Activated CD4-positive, alpha-beta T cell treated with anti-CD3 and anti-CD28 coated beads, Interleukin-2, amount 50 U/mL, for 16 hours (primary cell): ENCODE measurements at regions not wholly inside any gene's neighbourhood (a gene's known extent, or its start where the extent isn't known, plus 50 kb on each side); places are given as distances from the start of the nearest gene placed in this dataset.
"Not testable (repeated sequence)": the region's sequence is repeated elsewhere in the genome, so short reads cannot be mapped to it uniquely, and the experiment has no call there.

Source experiments
- DNase-seq: peaks from one replicate; pipeline ENCODE4 v3.0.0-alpha.2; 2020

DNA sequence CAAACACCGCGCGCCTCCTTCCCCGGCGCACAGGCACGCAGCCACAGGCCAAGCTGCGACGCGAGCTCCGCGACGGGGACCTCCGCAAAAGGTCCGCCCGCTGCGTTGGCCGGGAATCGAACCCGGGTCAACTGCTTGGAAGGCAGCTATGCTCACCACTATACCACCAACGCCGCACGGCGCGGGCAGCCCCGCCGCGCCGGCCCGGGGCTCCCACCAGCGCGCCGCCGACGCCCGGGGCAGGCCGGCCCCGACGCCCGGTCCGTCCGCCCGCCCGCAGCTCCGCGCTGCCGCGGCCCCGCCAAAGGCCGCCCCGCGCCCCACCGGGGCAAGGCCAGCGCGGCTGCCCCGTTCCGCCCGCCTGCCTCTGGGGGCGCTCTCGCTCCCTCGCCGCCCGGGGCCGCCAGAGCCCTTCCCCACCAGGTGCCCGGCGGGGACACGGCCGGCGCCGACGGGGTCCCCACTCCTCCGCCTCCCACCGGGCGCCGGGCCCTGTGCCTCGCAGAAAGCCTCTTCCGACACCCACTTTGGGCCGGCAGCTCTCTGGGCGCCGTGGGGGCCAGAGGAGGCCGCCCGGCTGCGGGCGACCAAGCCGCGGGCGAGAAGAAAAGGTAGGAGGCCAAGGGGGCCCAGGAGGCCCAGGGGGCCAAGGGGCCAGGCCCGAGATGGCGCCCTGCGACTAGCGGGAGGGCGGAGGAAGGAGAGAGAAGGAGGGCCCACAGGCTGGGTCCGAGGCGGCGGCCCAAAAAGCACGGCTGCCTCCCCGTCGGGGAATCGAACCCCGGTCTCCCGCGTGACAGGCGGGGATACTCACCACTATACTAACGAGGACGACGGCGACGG is 50.2 kb upstream of the FCGR2A start:
- DNase-seq: not testable (repeated sequence)

DNA sequence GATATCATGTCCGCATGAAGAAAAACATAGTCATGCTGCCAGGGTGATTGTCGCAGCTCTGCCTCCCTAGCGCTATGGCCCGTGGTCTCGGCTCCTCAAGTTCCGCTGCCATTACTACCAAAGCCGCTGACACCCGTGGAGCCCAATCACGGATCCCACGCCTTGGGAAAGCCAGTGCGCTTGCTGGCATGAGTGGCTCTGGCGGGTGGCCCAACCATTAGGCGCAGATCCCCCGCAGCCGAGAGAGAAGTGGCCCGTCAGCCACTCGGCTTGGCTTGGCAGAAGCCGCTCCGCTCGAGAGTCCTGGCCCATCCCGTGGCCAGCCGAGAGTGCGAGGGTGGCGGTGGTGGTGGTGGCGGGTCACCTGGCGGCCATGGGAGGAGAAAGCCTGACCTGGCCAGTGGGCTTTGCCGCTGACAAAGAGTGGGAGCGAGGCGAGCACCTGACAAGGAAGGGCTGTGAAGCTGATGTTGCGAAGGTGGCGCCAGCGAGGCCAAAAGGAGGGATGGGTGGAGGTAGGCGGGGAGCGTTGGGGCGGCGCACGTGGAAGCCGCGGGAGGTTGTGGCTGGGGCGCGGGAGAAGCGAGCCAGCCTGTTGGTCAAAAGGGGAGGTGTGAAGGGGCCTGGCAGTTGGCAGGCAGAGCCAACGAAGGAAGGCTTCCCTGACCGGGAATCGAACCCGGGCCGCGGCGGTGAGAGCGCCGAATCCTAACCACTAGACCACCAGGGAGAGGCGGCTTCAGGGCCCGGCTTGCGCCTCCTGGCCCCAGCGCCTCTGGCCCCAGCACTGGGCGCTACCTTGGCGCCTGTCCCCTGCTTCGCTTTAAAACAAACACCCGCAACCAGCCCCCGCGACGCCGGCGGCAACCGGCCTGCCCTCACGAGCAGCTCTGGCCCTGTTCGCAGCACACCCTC is 51.0 kb upstream of the FCGR2A start:
- peak; percentile 13 for DNase-seq

DNA sequence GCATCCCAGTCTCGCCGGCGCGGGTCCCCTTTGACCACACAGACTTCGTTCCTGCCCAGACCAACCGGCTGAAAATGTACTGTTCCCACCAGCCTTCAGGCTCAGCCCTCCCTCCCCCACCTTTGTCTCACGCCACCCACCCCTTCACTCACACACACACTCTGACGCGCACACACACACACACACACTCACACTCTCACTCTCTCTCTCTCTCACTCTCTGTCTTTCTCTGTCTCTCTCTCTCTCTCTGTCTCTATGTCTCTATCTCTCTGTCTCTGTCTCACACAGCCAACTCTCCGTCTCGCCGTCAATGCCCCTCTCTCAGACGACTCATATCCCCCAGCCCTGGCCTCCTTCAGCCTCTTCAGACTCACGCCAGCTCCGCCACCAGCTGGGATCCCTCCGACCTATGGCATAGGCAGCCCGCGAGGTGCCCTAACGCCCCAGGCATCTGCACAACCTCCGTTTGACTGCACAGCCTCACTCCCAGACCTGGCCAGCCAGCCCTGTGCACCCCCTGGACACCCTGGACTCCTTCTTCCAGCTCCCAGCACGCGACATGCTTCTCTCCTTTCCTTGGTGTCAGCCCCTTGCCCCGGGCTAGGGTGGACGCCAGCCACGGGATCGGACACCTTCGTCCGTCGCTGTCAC is 53.4 kb upstream of the FCGR2A start:
- DNase-seq: not testable (repeated sequence)

DNA sequence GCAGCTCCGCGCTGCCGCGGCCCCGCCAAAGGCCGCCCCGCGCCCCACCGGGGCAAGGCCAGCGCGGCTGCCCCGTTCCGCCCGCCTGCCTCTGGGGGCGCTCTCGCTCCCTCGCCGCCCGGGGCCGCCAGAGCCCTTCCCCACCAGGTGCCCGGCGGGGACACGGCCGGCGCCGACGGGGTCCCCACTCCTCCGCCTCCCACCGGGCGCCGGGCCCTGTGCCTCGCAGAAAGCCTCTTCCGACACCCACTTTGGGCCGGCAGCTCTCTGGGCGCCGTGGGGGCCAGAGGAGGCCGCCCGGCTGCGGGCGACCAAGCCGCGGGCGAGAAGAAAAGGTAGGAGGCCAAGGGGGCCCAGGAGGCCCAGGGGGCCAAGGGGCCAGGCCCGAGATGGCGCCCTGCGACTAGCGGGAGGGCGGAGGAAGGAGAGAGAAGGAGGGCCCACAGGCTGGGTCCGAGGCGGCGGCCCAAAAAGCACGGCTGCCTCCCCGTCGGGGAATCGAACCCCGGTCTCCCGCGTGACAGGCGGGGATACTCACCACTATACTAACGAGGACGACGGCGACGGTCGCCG is 57.4 kb upstream of the FCGR2A start:
- DNase-seq: not testable (repeated sequence)

DNA sequence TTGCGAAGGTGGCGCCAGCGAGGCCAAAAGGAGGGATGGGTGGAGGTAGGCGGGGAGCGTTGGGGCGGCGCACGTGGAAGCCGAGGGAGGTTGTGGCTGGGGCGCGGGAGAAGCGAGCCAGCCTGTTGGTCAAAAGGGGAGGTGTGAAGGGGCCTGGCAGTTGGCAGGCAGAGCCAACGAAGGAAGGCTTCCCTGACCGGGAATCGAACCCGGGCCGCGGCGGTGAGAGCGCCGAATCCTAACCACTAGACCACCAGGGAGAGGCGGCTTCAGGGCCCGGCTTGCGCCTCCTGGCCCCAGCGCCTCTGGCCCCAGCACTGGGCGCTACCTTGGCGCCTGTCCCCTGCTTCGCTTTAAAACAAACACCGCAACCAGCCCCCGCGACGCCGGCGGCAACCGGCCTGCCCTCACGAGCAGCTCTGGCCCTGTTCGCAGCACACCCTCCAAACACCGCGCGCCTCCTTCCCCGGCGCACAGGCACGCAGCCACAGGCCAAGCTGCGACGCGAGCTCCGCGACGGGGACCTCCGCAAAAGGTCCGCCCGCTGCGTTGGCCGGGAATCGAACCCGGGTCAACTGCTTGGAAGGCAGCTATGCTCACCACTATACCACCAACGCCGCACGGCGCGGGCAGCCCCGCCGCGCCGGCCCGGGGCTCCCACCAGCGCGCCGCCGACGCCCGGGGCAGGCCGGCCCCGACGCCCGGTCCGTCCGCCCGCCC is 58.1 kb upstream of the FCGR2A start:
- DNase-seq: not testable (repeated sequence)

DNA sequence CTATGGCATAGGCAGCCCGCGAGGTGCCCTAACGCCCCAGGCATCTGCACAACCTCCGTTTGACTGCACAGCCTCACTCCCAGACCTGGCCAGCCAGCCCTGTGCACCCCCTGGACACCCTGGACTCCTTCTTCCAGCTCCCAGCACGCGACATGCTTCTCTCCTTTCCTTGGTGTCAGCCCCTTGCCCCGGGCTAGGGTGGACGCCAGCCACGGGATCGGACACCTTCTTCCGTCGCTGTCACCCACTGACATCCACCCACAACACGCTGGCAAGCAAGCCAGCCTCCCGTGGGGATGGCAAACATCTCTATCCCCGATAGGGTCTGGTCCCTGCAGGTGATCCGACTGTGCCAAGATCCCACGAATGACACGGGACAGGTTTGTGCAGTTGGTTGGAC is 60.5 kb upstream of the FCGR2A start:
- DNase-seq: not testable (repeated sequence)

DNA sequence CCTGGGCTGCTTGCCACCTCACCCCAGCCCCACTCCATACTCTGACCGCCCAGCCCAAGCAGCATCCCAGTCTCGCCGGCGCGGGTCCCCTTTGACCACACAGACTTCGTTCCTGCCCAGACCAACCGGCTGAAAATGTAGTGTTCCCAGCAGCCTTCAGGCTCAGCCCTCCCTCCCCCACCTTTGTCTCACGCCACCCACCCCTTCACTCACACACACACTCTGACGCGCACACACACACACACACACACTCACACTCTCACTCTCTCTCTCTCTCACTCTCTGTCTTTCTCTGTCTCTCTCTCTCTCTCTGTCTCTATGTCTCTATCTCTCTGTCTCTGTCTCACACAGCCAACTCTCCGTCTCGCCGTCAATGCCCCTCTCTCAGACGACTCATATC is 61.0 kb upstream of the FCGR2A start:
- not testable (repeated sequence) for DNase-seq

DNA sequence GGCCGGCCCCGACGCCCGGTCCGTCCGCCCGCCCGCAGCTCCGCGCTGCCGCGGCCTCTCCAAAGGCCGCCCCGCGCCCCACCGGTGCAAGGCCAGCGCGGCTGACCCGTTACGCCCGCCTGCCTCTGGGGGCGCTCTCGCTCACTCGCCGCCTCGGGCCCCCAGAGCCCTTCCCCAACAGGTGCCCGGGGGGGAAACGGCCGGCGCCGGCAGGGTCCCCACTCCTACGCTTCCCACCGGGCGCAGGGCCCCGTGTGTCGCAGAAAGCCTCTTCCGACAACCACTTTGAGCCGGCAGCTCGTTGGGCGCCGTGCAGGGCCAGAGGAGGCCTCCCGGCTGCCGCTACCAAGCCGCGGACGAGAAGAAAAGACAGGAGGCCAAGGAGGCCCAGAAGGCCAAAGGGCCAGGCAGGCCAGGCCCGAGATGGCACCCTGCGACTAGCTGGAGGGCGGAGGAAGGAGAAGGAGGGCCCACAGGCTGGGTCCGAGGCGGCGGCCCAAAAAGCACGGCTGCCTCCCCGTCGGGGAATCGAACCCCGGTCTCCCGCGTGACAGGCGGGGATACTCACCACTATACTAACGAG is 64.9 kb upstream of the FCGR2A start:
- DNase-seq: peak; percentile 79

DNA sequence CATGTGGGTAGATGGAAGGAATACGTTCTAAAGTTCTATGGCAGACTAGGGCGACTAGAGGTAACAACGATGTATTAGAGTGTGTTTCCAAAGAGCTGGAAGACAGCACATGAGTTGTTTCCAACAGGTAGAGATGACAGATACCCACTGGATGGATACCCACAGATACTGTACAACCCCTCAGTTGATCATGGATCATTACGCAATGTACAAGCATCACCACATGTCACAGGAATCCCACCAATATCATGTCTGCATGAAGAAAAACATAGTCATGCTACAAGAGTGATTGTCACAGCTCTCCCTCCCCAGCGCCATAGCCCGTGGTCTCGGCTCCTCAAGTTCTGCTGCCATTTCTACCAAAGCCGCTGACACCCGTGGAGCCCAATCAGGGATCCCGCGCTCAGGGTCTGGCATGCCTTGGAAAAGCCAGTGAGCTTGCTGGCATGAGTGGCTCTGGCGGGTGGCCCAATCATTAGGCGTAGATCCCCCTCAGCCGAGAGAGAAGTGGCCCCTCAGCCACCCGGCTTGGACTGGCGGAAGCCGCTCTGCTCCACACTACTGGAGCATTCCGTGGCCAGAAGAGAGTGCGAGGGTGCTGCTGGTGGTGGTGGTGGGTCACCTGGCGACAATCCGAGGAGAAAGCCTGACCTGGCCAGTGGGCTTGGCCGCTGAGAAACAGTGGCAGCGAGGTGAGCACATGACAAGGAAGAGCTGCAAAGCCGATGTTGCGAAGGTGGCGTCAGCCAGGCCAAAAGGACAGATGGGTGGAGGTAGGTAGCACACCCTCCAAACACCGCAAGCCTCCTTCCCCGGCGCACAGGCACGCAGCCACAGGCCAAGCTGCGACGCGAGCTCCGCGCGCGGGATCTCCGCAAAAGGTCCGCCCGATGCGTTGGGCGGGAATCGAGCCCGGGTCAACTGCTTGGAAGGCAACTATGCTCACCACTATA is 65.7 kb upstream of the FCGR2A start:
- DNase-seq: peak; percentile 78

DNA sequence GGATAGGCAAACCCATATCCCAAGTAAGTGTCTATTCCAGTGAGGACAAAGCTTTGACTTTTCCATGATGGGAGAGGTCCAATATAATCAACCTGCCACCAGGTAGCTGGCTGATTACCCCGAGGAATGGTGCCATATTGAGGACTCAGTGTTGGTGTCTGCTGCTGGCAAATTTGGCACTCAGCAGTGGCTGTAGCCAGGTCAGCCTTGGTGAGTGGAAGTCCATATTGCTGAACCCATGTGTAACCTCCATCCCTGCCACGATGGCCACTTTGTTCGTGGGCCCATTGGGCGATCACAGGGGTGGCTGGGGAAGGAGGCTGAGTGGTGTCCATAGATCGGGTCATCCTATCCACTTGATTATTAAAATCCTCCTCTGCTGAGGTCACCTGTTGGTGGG is 65.5 kb upstream of the CFAP126 start:
- not testable (repeated sequence) for DNase-seq

DNA sequence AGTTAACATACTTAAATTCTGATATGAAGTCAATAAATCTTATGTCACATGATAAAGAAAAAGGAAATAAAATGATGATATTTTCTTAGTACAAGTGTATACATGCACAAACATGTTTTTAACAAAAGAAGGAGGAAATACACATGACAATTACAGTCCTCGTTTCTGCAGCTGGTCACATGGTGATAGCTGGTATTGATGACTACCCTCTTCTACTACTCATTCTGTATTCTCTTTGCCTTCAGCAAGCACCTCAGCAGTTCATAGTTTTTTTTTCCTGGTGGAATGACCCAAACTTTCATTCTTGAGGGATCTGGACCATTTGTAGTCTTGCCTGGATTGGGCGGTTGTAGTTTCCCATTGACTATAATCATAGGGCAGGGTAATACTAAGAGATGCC is 64.4 kb upstream of the CFAP126 start:
- DNase-seq: no peak

DNA sequence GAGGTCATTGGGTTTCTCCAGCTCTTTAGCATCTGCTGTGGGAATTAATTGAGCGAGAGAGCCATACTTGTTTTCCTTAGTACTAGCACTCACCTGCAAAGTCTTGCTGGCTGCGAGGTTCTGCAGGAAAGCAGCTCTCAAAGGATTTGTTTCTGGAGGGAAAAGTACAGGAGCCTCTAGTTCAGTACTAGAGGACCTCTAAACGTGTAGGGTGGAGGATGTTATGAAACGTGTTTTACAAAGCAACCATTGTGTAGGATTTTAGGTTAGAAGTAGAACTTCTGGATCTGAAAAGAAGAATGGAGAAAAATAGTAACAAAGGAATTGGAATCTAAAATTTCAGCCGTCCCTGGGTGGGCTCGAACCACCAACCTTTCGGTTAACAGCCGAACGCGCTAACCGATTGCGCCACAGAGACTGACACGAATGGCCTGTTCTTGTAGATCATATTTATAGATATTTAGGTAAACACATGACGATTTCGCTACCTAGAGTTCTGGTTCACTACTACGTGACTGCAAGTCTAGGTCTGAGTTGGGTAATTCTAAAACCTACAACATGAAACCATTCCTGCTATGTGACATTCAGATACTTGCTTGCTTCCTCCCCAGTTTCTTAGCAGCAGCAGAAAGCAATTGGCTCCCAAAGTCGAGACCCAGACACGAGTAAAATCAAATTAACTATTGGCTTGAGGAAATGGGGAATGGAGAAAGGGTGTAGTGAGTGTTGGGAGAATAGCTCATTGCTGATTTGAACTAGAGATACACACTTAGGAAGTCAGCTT is 60.2 kb upstream of the CFAP126 start:
- DNase-seq: peak; percentile 82

DNA sequence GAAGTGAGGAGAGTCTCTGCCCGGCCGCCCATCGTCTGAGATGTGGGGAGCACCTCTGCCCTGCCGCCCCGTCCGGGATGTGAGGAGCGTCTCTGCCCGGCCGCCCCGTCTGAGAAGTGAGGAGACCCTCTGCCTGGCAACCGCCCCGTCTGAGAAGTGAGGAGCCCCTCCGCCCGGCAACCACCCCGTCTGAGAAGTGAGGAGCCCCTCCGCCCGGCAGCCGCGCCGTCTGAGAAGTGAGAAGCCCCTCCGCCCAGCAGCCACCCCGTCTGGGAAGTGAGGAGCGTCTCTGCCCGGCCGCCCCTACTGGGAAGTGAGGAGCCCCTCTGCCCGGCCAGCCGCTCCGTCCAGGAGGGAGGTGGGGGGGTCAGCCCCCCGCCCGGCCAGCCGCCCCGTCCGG is 55.2 kb upstream of the CFAP126 start:
- not testable (repeated sequence) for DNase-seq

DNA sequence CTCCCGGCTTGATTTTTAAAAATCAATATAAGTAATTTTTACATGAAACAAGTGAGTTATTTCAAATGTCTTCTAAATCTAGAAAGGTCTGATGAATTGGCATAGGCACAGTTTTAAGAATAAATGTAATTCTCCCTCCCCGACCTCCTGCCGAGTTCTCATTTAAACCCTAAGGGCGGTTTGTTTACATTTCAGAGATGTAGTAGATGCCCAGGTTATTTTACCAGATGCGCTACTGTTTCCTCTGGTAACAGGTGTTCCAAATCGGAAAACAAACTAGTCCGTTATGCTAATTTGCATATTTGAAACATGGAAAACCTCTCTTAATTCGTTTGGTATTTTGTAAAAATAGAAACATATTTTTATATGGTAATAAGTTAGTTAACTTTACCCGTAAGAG is 53.8 kb upstream of the CFAP126 start:
- DNase-seq: no peak

DNA sequence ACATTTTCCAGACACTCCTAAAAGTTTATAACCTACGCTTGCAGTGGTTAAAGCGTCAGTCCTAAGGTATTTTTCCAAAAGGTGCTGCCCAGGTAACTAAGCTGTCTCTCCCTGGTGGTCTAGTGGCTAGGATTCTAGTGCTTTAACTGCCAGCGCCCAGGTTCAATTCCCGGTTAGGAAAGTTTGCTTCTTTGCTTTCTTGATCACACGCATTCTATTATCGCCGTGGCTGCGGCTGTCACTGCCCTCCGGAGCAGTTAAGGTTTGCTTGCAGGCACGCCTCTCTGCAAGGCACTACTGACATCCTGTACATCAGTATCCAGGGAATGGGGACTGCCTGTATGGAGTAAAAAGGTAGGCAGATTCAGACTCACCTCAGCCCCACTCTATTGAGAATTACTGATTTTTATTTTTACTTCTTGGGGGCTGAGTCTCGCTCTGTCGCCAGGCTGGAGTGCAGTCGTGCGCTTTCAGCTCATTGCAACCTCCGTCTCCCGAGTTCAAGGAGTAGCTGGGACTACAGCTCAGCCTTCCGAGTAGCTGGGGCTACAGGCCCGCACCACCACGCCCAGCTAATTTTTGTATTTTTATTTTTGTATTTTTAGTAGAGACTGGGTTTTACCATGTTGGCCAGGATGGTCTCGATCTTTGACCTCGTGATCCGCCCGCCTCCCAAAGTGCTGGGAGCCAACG is 53.2 kb upstream of the CFAP126 start:
- no peak for DNase-seq

DNA sequence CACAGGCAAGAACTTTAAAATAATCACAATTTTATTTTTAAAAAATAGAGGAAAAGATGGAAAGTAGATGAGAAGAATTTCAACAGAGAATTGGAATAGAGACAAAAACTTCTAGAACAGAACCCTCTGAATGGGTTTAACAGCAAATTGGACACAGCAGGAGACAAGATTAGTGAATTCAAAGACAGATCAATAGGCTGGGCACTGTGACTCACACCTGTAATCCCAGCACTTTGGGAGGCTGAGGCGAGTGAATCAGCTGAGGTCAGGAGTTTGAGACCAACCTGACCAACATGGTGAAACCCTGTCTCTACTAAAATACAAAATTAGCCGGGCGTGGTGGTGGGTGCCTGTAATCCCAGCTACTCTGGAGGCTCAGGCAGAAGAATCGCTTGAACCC is 49.9 kb upstream of the CFAP126 start:
- DNase-seq: not testable (repeated sequence)
